Activated CD8-positive, alpha-beta T cell treated with anti-CD3 and anti-CD28 coated beads, Interleukin-2, amount 10 ng/mL, durations not matched to agents 7 days and 5 days (primary cell): ENCODE measurements at regions not wholly inside any gene's neighbourhood (a gene's known extent, or its start where the extent isn't known, plus 50 kb on each side); places are given as distances from the start of the nearest gene placed in this dataset.

Experiments used
- ATAC-seq: fragments of 150-1000 bp; cut with Tn5 transposase; one replicate; pipeline ENCODE4 v1.10.0; 2021; ENCODE audit warnings: moderate library complexity
- CTCF ChIA-PET: fragments of 350-600 bp; sonication (Branson Sonifier 250); formaldehyde crosslinking; loops from one replicate; lab custom pipeline; 2021; ENCODE audit warnings: antibody characterized with exemption; lab: Charles Lee
- POLR2A ChIA-PET: fragments of 350-600 bp; sonication (Branson Sonifier 250); formaldehyde crosslinking; loops from one replicate; lab custom pipeline; 2021; ENCODE audit warnings: antibody characterized with exemption; lab: Charles Lee
- DNase-seq: peaks from one replicate; pipeline ENCODE4 v3.0.0-alpha.2; 2020
- H3K27ac Mint-ChIP-seq: one replicate; pipeline ENCODE4 v1.8.0; 2021; ENCODE audit warnings: mild to moderate bottlenecking, mixed read lengths
- H3K27me3 Mint-ChIP-seq: one replicate; pipeline ENCODE4 v1.8.0; 2021; ENCODE audit warnings: low read depth, mixed read lengths
- H3K36me3 Mint-ChIP-seq: one replicate; pipeline ENCODE4 v1.8.0; 2021; ENCODE audit warnings: low read depth, mixed read lengths
- H3K4me1 Mint-ChIP-seq: one replicate; pipeline ENCODE4 v1.8.0; 2021; ENCODE audit warnings: low read depth, mixed read lengths
- H3K4me3 Mint-ChIP-seq: one replicate; pipeline ENCODE4 v1.8.0; 2021; ENCODE audit warnings: mild to moderate bottlenecking, mixed read lengths
- H3K9me3 Mint-ChIP-seq: one replicate; pipeline ENCODE4 v1.8.0; 2022; ENCODE audit warnings: mixed read lengths; ENCODE audit not compliant: insufficient read depth

GRCh38 chr17:36696805-36697204 is 95.4 kb downstream of the MRM1 start:
- POLR2A ChIA-PET, result no interaction called here
- Mint-ChIP-seq H3K27ac (no peak overlapping the region), H3K9me3 (no peaks in the 10 kb centered on the region), H3K27me3 (peaks cover 19% of the 10 kb centered on the region), H3K4me3 (no peak overlapping the region), H3K36me3 (no peaks in the 10 kb centered on the region), H3K4me1 (no peaks in the 10 kb centered on the region)
- CTCF ChIA-PET, result no interaction called here
- ATAC-seq (no peak), DNase-seq (no peak)

- no peak overlapping the region for H3K27ac Mint-ChIP-seq
- DNase-seq, result no peak
- ChIA-PET POLR2A (no interaction called here), CTCF (no interaction called here)
- no peaks in the 10 kb centered on the region for H3K9me3 Mint-ChIP-seq
- peaks cover 21% of the 10 kb centered on the region for H3K27me3 Mint-ChIP-seq
- H3K4me1 Mint-ChIP-seq, result no peaks in the 10 kb centered on the region
- no peak overlapping the region for H3K4me3 Mint-ChIP-seq
- no peak for ATAC-seq
- no peaks in the 10 kb centered on the region for H3K36me3 Mint-ChIP-seq
These were observed 96.6 kb downstream of the MRM1 start for GRCh38 chr17:36697903-36698530.

- ATAC-seq (no peak), DNase-seq (no peak)
- Mint-ChIP-seq H3K36me3 (no peaks in the 10 kb centered on the region), H3K4me3 (no peak overlapping the region), H3K27me3 (peaks cover 25% of the 10 kb centered on the region), H3K9me3 (no peaks in the 10 kb centered on the region), H3K27ac (no peak overlapping the region), H3K4me1 (no peaks in the 10 kb centered on the region)
- POLR2A ChIA-PET, result no interaction called here
- CTCF ChIA-PET, result no interaction called here
These were observed 100.2 kb downstream of the MRM1 start for GRCh38 chr17:36701429-36702099.

- no peaks in the 10 kb centered on the region for H3K36me3 Mint-ChIP-seq
- no peak for DNase-seq
- H3K27me3 Mint-ChIP-seq, result peaks cover 21% of the 10 kb centered on the region
- H3K27ac Mint-ChIP-seq, result no peak overlapping the region
- CTCF ChIA-PET, result no interaction called here
- POLR2A ChIA-PET, result no interaction called here
- no peak for ATAC-seq
- no peaks in the 10 kb centered on the region for H3K9me3 Mint-ChIP-seq
- H3K4me1 Mint-ChIP-seq, result no peaks in the 10 kb centered on the region
- no peak overlapping the region for H3K4me3 Mint-ChIP-seq
These were observed 101.3 kb downstream of the MRM1 start for GRCh38 chr17:36702636-36703035.

GRCh38 chr17:36703860-36704266 is 102.5 kb downstream of the MRM1 start:
- Mint-ChIP-seq H3K36me3 (no peaks in the 10 kb centered on the region), H3K27me3 (peaks cover 21% of the 10 kb centered on the region), H3K4me1 (no peaks in the 10 kb centered on the region), H3K27ac (no peak overlapping the region), H3K9me3 (no peaks in the 10 kb centered on the region), H3K4me3 (no peak overlapping the region)
- POLR2A ChIA-PET, result no interaction called here
- ATAC-seq (peak; percentile 72), DNase-seq (peak; percentile 72)
- CTCF ChIA-PET, result interaction anchor here (1.4 kb wide), 1 partner anchor 29 kb away, joined by 3 read pairs; no protein-coding TSS in a partner anchor

GRCh38 chr17:36705283-36705795 is 104.0 kb downstream of the MRM1 start:
- Mint-ChIP-seq H3K4me3 (no peak overlapping the region), H3K27ac (no peak overlapping the region), H3K36me3 (no peaks in the 10 kb centered on the region), H3K9me3 (no peaks in the 10 kb centered on the region), H3K27me3 (peaks cover 23% of the 10 kb centered on the region), H3K4me1 (no peaks in the 10 kb centered on the region)
- CTCF ChIA-PET, result interaction anchor here (0.6 to 3.1 kb wide), 8 partner anchors 17 to 409 kb away, joined by 3 to 20 read pairs (median 8); partner anchors contain the start of gene MRM1
- POLR2A ChIA-PET, result no interaction called here
- DNase-seq (no peak), ATAC-seq (no peak)

- DNase-seq, result peak; percentile 70
- ATAC-seq, result peak; percentile 88
- no peak overlapping the region for H3K27ac Mint-ChIP-seq
- ChIA-PET POLR2A (no interaction called here), CTCF (interaction anchor here (0.6 to 3.1 kb wide), 21 partner anchors 10 to 580 kb away, joined by 3 to 20 read pairs (median 4); partner anchors contain the start of gene MRM1)
- H3K4me1 Mint-ChIP-seq, result no peaks in the 10 kb centered on the region
- H3K4me3 Mint-ChIP-seq, result no peak overlapping the region
- no peaks in the 10 kb centered on the region for H3K9me3 Mint-ChIP-seq
- no peaks in the 10 kb centered on the region for H3K36me3 Mint-ChIP-seq
- H3K27me3 Mint-ChIP-seq, result peaks cover 19% of the 10 kb centered on the region
These were observed 104.7 kb downstream of the MRM1 start for GRCh38 chr17:36705874-36706731.

GRCh38 chr17:36707904-36708303 is 106.5 kb downstream of the MRM1 start:
- ChIA-PET POLR2A (no interaction called here), CTCF (interaction anchor here (0.7 to 1.9 kb wide), 5 partner anchors 78 to 532 kb away, joined by 3 to 18 read pairs (median 4); no protein-coding TSS in a partner anchor)
- Mint-ChIP-seq H3K36me3 (no peaks in the 10 kb centered on the region), H3K4me3 (no peak overlapping the region), H3K9me3 (no peaks in the 10 kb centered on the region), H3K27me3 (peaks cover 17% of the 10 kb centered on the region), H3K27ac (no peak overlapping the region), H3K4me1 (no peaks in the 10 kb centered on the region)
- no peak for ATAC-seq
- DNase-seq, result no peak

- Mint-ChIP-seq H3K27ac (no peak overlapping the region), H3K4me1 (no peaks in the 10 kb centered on the region), H3K4me3 (no peak overlapping the region), H3K36me3 (no peaks in the 10 kb centered on the region), H3K27me3 (peaks cover 4% of the 10 kb centered on the region), H3K9me3 (no peaks in the 10 kb centered on the region)
- ATAC-seq, result no peak
- ChIA-PET CTCF (no interaction called here), POLR2A (no interaction called here)
- no peak for DNase-seq
These were observed 113.4 kb downstream of the MRM1 start for GRCh38 chr17:36714789-36715188.

- DNase-seq (no peak), ATAC-seq (no peak)
- H3K4me1 Mint-ChIP-seq, result peaks cover 5% of the 10 kb centered on the region
- peaks cover 4% of the 10 kb centered on the region for H3K27me3 Mint-ChIP-seq
- no peaks in the 10 kb centered on the region for H3K36me3 Mint-ChIP-seq
- no peak overlapping the region for H3K27ac Mint-ChIP-seq
- CTCF ChIA-PET, result interaction anchor here (1.0 to 1.1 kb wide), 2 partner anchors 9 to 22 kb away, joined by 3 read pairs; no protein-coding TSS in a partner anchor
- POLR2A ChIA-PET, result no interaction called here
- H3K9me3 Mint-ChIP-seq, result no peaks in the 10 kb centered on the region
- H3K4me3 Mint-ChIP-seq, result no peak overlapping the region
These were observed 114.6 kb downstream of the MRM1 start for GRCh38 chr17:36715951-36716350.

GRCh38 chr17:36717088-36717487 is 115.7 kb downstream of the MRM1 start:
- ATAC-seq, result no peak
- H3K27me3 Mint-ChIP-seq, result peaks cover 4% of the 10 kb centered on the region
- CTCF ChIA-PET, result interaction anchor here (1.6 to 1.9 kb wide), 2 partner anchors 10 to 91 kb away, joined by 3 to 5 read pairs; no protein-coding TSS in a partner anchor

More at GRCh38 chr17:36717088-36717487, 115.7 kb downstream of the MRM1 start:
- Mint-ChIP-seq H3K4me3 (no peak overlapping the region), H3K4me1 (peaks cover 16% of the 10 kb centered on the region), H3K9me3 (no peaks in the 10 kb centered on the region), H3K36me3 (no peaks in the 10 kb centered on the region), H3K27ac (no peak overlapping the region)
- POLR2A ChIA-PET, result no interaction called here
- DNase-seq, result no peak
